Loucy (cell line): ENCODE measurements at regions not wholly inside any gene's neighbourhood (a gene's known extent, or its start where the extent isn't known, plus 50 kb on each side); places are given as distances from the start of the nearest gene placed in this dataset.

ENCODE experiments used
- EZH2phosphoT487 ChIP-seq: fragments of 200-600 bp; IDR thresholded peaks from 2 replicates; pipeline ENCODE4 v1.6.1; 2018; ENCODE audit warnings: antibody characterized with exemption, mild to moderate bottlenecking, moderate library complexity, borderline replicate concordance
- TF ChIP-seq, protein P1 (sequence below): fragments of 200-600 bp; sonication (generic); conservative IDR thresholded peaks from 2 replicates; pipeline ENCODE4 v1.5.1; 2014; ENCODE audit warnings: mild to moderate bottlenecking, antibody characterized with exemption, low read length

GRCh38 chr7:88665892-88666514, 93.5 kb upstream of the ZNF804B start:
- TF ChIP-seq, protein P1, sequence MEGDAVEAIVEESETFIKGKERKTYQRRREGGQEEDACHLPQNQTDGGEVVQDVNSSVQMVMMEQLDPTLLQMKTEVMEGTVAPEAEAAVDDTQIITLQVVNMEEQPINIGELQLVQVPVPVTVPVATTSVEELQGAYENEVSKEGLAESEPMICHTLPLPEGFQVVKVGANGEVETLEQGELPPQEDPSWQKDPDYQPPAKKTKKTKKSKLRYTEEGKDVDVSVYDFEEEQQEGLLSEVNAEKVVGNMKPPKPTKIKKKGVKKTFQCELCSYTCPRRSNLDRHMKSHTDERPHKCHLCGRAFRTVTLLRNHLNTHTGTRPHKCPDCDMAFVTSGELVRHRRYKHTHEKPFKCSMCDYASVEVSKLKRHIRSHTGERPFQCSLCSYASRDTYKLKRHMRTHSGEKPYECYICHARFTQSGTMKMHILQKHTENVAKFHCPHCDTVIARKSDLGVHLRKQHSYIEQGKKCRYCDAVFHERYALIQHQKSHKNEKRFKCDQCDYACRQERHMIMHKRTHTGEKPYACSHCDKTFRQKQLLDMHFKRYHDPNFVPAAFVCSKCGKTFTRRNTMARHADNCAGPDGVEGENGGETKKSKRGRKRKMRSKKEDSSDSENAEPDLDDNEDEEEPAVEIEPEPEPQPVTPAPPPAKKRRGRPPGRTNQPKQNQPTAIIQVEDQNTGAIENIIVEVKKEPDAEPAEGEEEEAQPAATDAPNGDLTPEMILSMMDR: no peak
- no peak for TF ChIP-seq EZH2phosphoT487
